Ovary (tissue), 3 donors: ENCODE measurements at regions not wholly inside any gene's neighbourhood (a gene's known extent, or its start where the extent isn't known, plus 50 kb on each side); places are given as distances from the start of the nearest gene placed in this dataset.

Experiments used
- POLR2A ChIP-seq: fragments of 450-650 bp; IDR thresholded peaks from one replicate; pipeline ENCODE4 v1.6.1; 2017; ENCODE audit warnings: antibody characterized with exemption, mild to moderate bottlenecking, moderate library complexity
- TF ChIP-seq, protein P1 (sequence below), 3 donors: fragments of 450-650 bp in 2 of 3; fragments of 200-600 bp in 1 of 3; IDR thresholded peaks; one replicate each; pipeline versions ENCODE4 v1.5.1 to v1.8.0; 2016 to 2022; ENCODE audit warnings: antibody characterized with exemption in 3 of 3, mild to moderate bottlenecking in 1 of 3
- donor health status: DM: no; HTN: no; CAD: no.

DNA sequence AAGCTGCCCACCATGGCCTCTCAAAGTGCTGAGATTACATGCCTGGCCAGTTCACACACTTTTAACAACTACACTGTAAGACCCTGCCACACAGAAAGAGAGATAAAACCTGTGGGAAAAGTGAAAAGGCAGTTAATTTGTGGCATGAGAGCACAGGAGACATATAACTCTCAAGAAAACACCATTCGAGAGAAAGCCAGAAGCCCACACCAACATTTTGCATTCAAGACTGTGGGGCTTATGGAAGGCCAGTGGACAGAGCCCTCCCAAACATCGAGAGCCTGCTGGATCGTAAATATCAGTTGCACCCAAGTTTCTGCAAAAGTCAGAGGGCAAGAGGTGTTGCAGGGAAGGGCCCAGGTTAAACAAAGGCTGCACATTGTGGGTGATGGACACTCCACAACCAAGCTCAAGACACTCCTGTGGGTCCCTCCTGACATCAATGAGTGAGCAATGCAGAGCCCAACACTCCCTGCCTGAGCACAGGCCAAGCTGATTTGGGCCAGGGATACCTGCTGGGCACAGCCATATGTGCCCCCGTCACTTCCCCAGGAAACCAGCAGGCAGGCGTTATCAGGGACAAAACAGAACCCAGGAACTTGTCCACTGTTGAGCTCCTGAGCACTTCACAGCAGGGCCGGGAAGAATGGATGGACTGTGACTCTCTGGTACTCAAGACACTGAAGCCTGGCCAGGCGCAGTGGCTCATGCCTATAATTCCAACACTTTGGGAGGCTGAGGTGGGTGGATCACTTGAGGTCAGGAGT, 114.4 kb downstream of the ZFP36L2 start:
- TF ChIP-seq, protein P1, sequence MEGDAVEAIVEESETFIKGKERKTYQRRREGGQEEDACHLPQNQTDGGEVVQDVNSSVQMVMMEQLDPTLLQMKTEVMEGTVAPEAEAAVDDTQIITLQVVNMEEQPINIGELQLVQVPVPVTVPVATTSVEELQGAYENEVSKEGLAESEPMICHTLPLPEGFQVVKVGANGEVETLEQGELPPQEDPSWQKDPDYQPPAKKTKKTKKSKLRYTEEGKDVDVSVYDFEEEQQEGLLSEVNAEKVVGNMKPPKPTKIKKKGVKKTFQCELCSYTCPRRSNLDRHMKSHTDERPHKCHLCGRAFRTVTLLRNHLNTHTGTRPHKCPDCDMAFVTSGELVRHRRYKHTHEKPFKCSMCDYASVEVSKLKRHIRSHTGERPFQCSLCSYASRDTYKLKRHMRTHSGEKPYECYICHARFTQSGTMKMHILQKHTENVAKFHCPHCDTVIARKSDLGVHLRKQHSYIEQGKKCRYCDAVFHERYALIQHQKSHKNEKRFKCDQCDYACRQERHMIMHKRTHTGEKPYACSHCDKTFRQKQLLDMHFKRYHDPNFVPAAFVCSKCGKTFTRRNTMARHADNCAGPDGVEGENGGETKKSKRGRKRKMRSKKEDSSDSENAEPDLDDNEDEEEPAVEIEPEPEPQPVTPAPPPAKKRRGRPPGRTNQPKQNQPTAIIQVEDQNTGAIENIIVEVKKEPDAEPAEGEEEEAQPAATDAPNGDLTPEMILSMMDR (IDR thresholded peaks at IDR 0.05), result no peak
- no peak for TF ChIP-seq POLR2A
